Stimulated activated memory B cell treated with anti-CD40 and anti-IgM and Interleukin-4, amounts not matched to agents 10 μg/mL and 1 μg/mL and 100 μg/mL, for 72 hours (primary cell): ENCODE measurements at regions not wholly inside any gene's neighbourhood (a gene's known extent, or its start where the extent isn't known, plus 50 kb on each side); places are given as distances from the start of the nearest gene placed in this dataset.
"Not testable (repeated sequence)": the region's sequence is repeated elsewhere in the genome, so short reads cannot be mapped to it uniquely, and the experiment has no call there.

Experiments used
- ATAC-seq: fragments of 150-1000 bp; cut with Tn5 transposase; 2 replicates; pipeline ENCODE4 v1.10.0; 2021
- H3K27ac Mint-ChIP-seq: one replicate; pipeline ENCODE4 v1.8.0; 2022; ENCODE audit warnings: mild to moderate bottlenecking, mixed read lengths
- H3K27me3 Mint-ChIP-seq: one replicate; pipeline ENCODE4 v1.8.0; 2022; ENCODE audit warnings: mixed read lengths
- H3K36me3 Mint-ChIP-seq: one replicate; pipeline ENCODE4 v1.8.0; 2022; ENCODE audit warnings: mixed read lengths
- H3K4me1 Mint-ChIP-seq: one replicate; pipeline ENCODE4 v1.8.0; 2022; ENCODE audit warnings: mixed read lengths
- H3K4me3 Mint-ChIP-seq: one replicate; pipeline ENCODE4 v1.8.0; 2022; ENCODE audit warnings: mild to moderate bottlenecking, moderate library complexity, mixed read lengths
- H3K9me3 Mint-ChIP-seq: one replicate; pipeline ENCODE4 v1.8.0; 2022; ENCODE audit warnings: mixed read lengths

DNA sequence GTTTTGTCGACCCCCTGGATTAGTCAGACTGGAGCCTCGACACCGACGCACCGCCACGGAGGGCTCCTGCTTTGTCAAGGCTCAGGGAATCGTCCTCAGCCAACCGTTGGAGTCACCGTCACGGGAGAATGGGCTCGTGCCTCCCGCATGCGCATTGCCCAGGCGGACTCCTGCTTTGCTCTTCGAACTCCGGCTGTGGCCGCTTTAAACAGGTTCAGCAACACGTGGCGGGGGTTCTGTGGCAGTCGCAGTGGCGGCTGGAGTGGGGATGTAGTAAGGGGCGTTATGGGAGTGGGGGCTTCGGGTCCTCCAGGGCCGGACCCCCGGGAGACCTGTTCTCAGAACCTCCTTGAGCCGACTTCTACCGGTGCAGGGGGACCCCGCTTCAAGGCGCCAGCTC, 554.7 kb upstream of the ZNF337 start:
- H3K4me1 Mint-ChIP-seq, result not testable (repeated sequence)

GRCh38 chr20:26250249-26251114, 553.8 kb upstream of the ZNF337 start:
- not testable (repeated sequence) for H3K4me1 Mint-ChIP-seq, ATAC-seq, H3K9me3 Mint-ChIP-seq, H3K27me3 Mint-ChIP-seq, H3K27ac Mint-ChIP-seq, H3K4me3 Mint-ChIP-seq, H3K36me3 Mint-ChIP-seq

More for the DNA sequence above, 554.7 kb upstream of the ZNF337 start:
- not testable (repeated sequence) for H3K4me3 Mint-ChIP-seq, H3K9me3 Mint-ChIP-seq, ATAC-seq, H3K27ac Mint-ChIP-seq, H3K27me3 Mint-ChIP-seq, H3K36me3 Mint-ChIP-seq

- ATAC-seq, result no peak
- H3K27ac Mint-ChIP-seq, result no peak overlapping the region
- H3K4me3 Mint-ChIP-seq, result no peak overlapping the region
- H3K4me1 Mint-ChIP-seq, result no peaks in the 10 kb centered on the region
- H3K36me3 Mint-ChIP-seq, result no peaks in the 10 kb centered on the region
- peaks cover 14% of the 10 kb centered on the region for H3K9me3 Mint-ChIP-seq
- no peaks in the 10 kb centered on the region for H3K27me3 Mint-ChIP-seq
These were observed 547.1 kb upstream of the ZNF337 start for GRCh38 chr20:26243731-26244130.

DNA sequence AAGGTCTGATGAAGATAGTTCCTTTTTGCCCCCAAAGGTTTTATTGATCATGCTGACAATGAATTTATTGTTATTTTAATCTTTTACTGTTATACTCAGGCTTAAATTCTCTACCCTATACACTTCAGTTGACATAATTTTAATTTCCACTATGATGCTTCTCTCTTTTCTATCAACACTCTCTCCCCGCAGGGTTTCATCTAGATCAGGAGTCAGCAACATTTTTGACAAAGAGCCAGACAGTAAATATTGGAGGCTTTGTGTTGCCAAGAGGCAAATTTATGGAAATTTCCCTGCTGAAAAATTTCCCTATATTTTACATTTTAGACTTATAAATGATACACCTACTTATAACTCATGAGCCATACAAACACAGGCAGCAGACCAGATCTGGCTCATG, 524.0 kb upstream of the ZNF337 start:
- H3K9me3 Mint-ChIP-seq, H3K36me3 Mint-ChIP-seq, H3K4me1 Mint-ChIP-seq, H3K27me3 Mint-ChIP-seq, ATAC-seq, H3K4me3 Mint-ChIP-seq, H3K27ac Mint-ChIP-seq: not testable (repeated sequence)

DNA sequence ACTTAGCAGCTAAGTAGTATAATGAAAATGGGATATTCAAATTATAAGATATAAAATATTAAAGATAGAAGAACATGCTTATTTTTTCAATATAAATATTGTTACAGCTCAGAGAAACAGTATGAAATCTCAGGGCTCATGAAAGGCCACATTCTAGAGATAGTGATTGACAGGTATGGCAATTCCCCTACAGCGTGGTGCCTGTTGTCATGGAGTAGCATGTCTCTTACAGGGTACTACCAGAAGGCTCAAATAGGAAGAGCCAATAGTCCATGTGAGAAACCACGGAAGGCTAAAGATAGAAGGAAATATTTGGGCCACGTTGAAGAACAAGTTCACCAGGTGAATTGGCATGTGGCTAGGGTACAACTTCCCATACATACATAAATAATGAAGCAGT, 522.9 kb upstream of the ZNF337 start:
- not testable (repeated sequence) for H3K27ac Mint-ChIP-seq, H3K4me1 Mint-ChIP-seq, ATAC-seq, H3K4me3 Mint-ChIP-seq, H3K27me3 Mint-ChIP-seq, H3K9me3 Mint-ChIP-seq, H3K36me3 Mint-ChIP-seq

DNA sequence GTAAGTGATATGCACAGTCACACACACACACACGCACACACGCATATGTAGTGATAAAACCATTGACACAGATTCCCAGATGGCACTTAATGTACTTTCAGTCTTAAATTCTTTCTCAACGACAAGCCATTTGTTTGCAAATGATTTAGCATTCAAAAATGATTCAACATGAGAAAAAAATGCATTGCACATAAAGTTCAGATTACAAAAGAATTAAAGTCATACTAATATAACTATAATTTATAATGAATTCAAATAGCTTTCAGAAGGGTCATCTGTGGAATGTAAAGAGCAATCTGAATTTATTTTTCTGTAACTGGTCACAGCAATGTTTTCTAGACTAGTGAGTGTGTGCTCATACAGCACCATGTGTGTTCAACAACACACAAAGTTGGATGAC, 521.6 kb upstream of the ZNF337 start:
- no peak overlapping the region for H3K4me3 Mint-ChIP-seq
- no peak for ATAC-seq
- H3K27ac Mint-ChIP-seq, result no peak overlapping the region
- no peaks in the 10 kb centered on the region for H3K36me3 Mint-ChIP-seq
- H3K27me3 Mint-ChIP-seq, result no peaks in the 10 kb centered on the region
- no peaks in the 10 kb centered on the region for H3K4me1 Mint-ChIP-seq
- H3K9me3 Mint-ChIP-seq, result peaks cover 6% of the 10 kb centered on the region

- Mint-ChIP-seq H3K27me3 (no peaks in the 10 kb centered on the region), H3K9me3 (peaks cover 4% of the 10 kb centered on the region), H3K36me3 (no peaks in the 10 kb centered on the region), H3K4me1 (no peaks in the 10 kb centered on the region), H3K4me3 (no peak overlapping the region), H3K27ac (no peak overlapping the region)
- no peak for ATAC-seq
These were observed 519.4 kb upstream of the ZNF337 start for GRCh38 chr20:26216025-26216424.

DNA sequence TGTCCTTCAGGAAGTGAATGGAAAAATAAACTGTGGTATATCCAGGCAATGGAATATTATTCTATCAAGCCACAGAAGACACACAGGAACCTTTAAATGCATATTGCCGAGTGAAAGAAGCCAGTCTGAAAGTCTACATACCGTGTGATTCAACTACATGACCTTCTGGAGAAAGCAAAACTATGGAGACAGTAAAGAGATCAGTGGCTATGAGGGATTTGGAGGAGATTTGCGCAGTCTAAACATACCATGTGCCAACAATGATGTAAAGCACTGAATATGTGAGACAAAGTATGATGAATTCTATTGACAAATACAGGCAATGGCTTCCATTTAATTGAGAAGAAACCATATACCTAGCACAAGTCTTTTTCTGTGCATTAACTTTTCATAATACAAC, 518.3 kb upstream of the ZNF337 start:
- H3K27me3 Mint-ChIP-seq, result peaks cover 4% of the 10 kb centered on the region
- H3K9me3 Mint-ChIP-seq, result peaks cover 4% of the 10 kb centered on the region
- ATAC-seq, result no peak
- no peaks in the 10 kb centered on the region for H3K36me3 Mint-ChIP-seq
- H3K4me3 Mint-ChIP-seq, result no peak overlapping the region
- H3K27ac Mint-ChIP-seq, result no peak overlapping the region
- no peaks in the 10 kb centered on the region for H3K4me1 Mint-ChIP-seq

DNA sequence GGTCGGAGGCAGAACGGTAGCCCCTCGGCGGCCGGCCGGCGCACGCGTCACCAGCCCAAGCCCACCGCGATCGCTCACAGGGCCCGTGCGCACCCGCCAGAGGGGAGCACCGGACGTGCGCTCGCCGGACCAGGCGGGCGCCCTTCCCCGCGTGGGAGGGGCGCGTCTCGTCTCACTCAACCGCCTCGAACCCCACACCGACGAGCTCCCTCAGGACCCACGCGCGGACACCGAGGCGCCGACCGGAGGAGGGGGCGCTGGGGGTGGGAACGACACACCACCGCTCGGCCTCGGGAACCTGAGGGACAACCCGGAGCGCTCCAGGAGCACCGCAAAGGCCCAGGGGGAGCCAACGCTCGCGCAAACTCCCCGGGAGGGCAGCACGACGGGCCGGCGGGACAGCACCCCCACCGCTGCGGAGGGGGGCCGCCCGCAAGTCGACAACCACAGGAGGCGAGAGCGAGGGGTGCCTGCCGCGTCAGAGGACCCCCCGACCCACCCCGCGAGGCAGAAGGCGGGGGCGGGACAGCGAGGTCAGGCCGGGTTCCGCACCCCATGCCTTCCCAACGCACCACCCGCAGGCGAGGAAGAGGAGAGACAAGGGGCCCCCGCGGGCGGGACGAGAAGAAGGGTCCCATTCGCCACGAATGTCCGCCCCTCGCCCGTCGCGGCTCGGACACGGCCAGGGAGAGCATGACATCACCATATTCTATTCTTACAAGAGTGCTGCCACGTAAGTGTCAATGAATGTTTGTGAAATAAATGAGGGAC, 512.7 kb upstream of the ZNF337 start:
- no peak overlapping the region for H3K27ac Mint-ChIP-seq

GRCh38 chr20:26208296-26209091, 511.8 kb upstream of the ZNF337 start:
- no peaks in the 10 kb centered on the region for H3K4me1 Mint-ChIP-seq
- peaks cover 3% of the 10 kb centered on the region for H3K9me3 Mint-ChIP-seq
- H3K27me3 Mint-ChIP-seq, result peaks cover 11% of the 10 kb centered on the region
- no peaks in the 10 kb centered on the region for H3K36me3 Mint-ChIP-seq
- H3K27ac Mint-ChIP-seq, result no peak overlapping the region
- ATAC-seq, result no peak
- H3K4me3 Mint-ChIP-seq, result no peak overlapping the region

More for the DNA sequence above, 512.7 kb upstream of the ZNF337 start:
- H3K4me1 Mint-ChIP-seq, result no peaks in the 10 kb centered on the region
- H3K9me3 Mint-ChIP-seq, result peaks cover 4% of the 10 kb centered on the region
- H3K36me3 Mint-ChIP-seq, result no peaks in the 10 kb centered on the region
- no peak for ATAC-seq
- no peak overlapping the region for H3K4me3 Mint-ChIP-seq
- H3K27me3 Mint-ChIP-seq, result peaks cover 11% of the 10 kb centered on the region

DNA sequence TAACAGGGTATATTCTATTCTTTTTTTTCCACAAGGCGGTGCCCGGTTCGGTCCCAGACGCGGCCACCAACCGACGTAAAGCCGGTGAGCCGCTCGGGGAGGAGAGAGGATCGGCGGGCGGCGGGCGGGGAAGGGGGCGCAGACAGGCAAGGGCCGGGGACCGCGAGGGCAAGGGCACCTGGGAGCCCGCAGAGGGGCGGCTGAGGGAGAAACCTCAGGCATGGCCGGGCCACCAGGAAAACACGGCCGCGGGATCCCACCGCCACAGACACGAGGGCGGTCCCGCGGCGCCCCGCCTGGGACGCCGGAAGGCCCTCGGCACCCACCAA, 511.3 kb upstream of the ZNF337 start:
- ATAC-seq, H3K27ac Mint-ChIP-seq, H3K4me3 Mint-ChIP-seq, H3K36me3 Mint-ChIP-seq, H3K9me3 Mint-ChIP-seq, H3K4me1 Mint-ChIP-seq: not testable (repeated sequence)
- H3K27me3 Mint-ChIP-seq, result peaks cover 11% of the 10 kb centered on the region

GRCh38 chr20:26207237-26207966, 510.7 kb upstream of the ZNF337 start:
- Mint-ChIP-seq H3K4me3 (no peak overlapping the region), H3K4me1 (no peaks in the 10 kb centered on the region), H3K27ac (no peak overlapping the region), H3K36me3 (no peaks in the 10 kb centered on the region), H3K9me3 (no peaks in the 10 kb centered on the region), H3K27me3 (peaks cover 11% of the 10 kb centered on the region)
- no peak for ATAC-seq

DNA sequence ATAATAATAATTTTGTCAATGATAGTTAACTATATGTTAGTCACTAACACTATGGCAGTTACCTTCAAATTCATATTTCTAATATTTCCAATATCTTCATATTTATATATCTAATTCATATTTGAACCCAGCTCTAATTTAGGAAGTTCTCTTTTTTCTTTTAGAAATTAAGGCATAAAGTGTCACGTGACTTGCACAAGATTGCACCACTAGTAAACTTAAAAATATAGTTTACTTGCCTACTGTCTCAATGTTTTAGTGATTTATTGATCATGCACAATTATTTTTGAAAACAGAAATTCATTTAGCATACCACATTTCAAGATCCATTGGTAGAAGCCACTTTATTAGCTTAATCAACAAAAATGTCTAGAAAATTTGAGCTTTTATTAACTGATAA, 508.7 kb upstream of the ZNF337 start:
- Mint-ChIP-seq H3K36me3 (no peaks in the 10 kb centered on the region), H3K4me1 (no peaks in the 10 kb centered on the region), H3K4me3 (no peak overlapping the region), H3K27ac (no peak overlapping the region), H3K27me3 (peaks cover 11% of the 10 kb centered on the region), H3K9me3 (peaks cover 2% of the 10 kb centered on the region)
- no peak for ATAC-seq

- not testable (repeated sequence) for H3K36me3 Mint-ChIP-seq, H3K4me3 Mint-ChIP-seq, H3K4me1 Mint-ChIP-seq, H3K27me3 Mint-ChIP-seq, H3K9me3 Mint-ChIP-seq, H3K27ac Mint-ChIP-seq, ATAC-seq
These were observed 504.4 kb upstream of the ZNF337 start for GRCh38 chr20:26201026-26201425.

- H3K4me1 Mint-ChIP-seq, H3K36me3 Mint-ChIP-seq, H3K4me3 Mint-ChIP-seq, H3K27me3 Mint-ChIP-seq, H3K9me3 Mint-ChIP-seq, H3K27ac Mint-ChIP-seq: not testable (repeated sequence)
- peak; percentile 70 for ATAC-seq
These were observed 490.7 kb upstream of the ZNF337 start for GRCh38 chr20:26187329-26187728.
